ENCODE measurements at regions not wholly inside any gene's neighbourhood (a gene's known extent, or its start where the extent isn't known, plus 50 kb on each side); places are given as distances from the start of the nearest gene placed in this dataset.
"Not testable (repeated sequence)": the region's sequence is repeated elsewhere in the genome, so short reads cannot be mapped to it uniquely, and the experiment has no call there.

DNA sequence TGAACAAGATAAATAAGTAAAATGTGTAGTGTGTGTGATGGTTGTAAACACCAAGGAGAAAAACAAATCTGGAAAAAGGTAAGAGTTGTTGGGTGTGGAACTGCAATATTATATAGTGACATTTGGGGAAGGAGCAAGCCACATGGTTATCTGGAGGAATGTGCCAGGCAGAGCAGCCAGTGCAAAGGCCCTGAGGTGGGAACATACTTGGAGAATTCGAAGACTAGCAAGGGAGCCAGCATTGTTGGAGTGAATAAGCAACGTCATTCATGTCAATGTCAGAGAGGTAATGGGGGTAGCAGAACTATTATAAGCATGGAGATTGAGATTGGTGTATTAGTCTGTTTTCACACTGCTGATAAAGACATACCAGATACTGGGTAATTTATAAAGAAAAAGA, 241.5 kb upstream of the LHX5 start:
- no peak for TF ChIP-seq CTCF (IDR thresholded peaks at IDR 0.05)

GRCh38 chr12:113712481-113712880, 240.8 kb upstream of the LHX5 start:
- TF ChIP-seq CTCF (IDR thresholded peaks at IDR 0.05), result no peak
- no peak overlapping the region for H3K27ac ChIP-seq
- no peak for DNase-seq (ENCODE audit: low spot score)
- H3K4me3 ChIP-seq, result no peak overlapping the region

More for the DNA sequence above, 241.5 kb upstream of the LHX5 start:
- no peak for DNase-seq (ENCODE audit: low spot score)
- no peak overlapping the region for H3K4me3 ChIP-seq
- H3K27ac ChIP-seq, result no peak overlapping the region

DNA sequence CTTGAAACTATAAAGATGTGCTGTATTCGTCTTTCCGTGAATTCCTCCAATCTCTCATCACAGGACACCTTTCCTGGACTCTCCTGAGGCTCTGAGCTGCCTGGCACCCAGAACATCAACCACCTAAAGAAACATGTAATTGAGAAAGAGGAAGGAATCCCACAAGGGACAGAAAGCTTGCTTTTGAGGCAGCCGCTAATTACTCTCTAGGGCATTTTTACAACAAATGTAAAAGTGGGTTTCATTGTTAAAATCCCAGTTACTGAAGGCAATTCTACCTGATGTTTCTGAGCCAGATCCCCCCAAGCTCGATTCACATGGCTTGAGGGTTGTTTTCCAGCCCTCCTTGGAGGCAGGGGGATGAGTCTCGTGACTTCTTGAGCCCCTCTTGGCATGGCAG, 238.5 kb upstream of the LHX5 start:
- Histone ChIP-seq H3K27ac (no peak overlapping the region), H3K4me3 (no peak overlapping the region)
- DNase-seq (ENCODE audit: low spot score), result no peak
- TF ChIP-seq CTCF (IDR thresholded peaks at IDR 0.05), result no peak

DNA sequence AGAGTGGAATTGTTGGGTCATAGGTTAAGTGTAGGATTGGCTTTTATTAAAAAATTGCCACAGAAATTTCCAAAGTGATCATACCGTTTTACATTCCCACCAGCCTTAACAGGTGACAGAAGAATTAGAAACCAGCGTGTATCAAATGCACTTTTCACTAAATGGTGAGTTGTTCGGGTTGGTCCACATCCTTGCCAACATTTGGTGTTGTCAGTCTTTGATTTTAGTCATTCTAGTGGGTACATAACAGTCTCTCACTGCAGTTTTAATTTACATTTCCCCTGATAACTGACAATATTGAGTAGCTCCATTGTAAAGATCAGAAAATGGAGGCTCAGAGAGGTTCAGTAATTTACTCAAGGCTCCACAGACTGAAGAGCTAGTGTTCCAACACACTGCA, 237.8 kb upstream of the LHX5 start:
- no peak for DNase-seq (ENCODE audit: low spot score)
- TF ChIP-seq CTCF (IDR thresholded peaks at IDR 0.05), result no peak
- Histone ChIP-seq H3K27ac (no peak overlapping the region), H3K4me3 (no peak overlapping the region)

DNA sequence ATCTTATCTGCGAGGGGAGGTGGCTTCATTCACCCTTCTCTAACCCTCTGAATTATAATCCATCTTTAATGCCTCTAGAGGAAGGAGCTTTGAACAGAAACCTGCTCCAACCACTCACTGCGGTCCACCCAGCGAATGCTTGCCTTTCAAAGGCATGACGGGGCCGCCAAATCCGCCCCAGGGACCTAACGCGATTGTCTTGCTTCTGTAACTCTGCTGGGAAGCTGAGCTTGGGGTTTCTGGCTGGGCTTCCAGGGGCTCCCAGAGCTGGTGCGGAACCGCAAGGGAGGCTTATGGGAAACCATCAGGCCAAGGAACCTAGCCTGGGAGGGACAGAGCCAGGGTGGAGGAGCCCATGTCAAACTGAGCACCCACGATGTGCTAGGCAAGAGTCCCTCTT, 231.2 kb upstream of the LHX5 start:
- DNase-seq (ENCODE audit: low spot score), result no peak
- no peak for TF ChIP-seq CTCF (IDR thresholded peaks at IDR 0.05)
- Histone ChIP-seq H3K4me3 (no peak overlapping the region), H3K27ac (no peak overlapping the region)

- Histone ChIP-seq H3K27ac (no peak overlapping the region), H3K4me3 (no peak overlapping the region)
- no peak for TF ChIP-seq CTCF (IDR thresholded peaks at IDR 0.05)
- no peak for DNase-seq (ENCODE audit: low spot score)
These were observed 230.6 kb upstream of the LHX5 start for GRCh38 chr12:113702276-113702675.

GRCh38 chr12:113700943-113701342, 229.3 kb upstream of the LHX5 start:
- DNase-seq (ENCODE audit: low spot score), result no peak
- no peak for TF ChIP-seq CTCF (IDR thresholded peaks at IDR 0.05)
- H3K27ac ChIP-seq, result no peak overlapping the region
- H3K4me3 ChIP-seq, result no peak overlapping the region

GRCh38 chr12:113699984-113700383, 228.3 kb upstream of the LHX5 start:
- not testable (repeated sequence) for H3K4me3 ChIP-seq; H3K27ac ChIP-seq; DNase-seq (ENCODE audit: low spot score)

Measured in coronary artery (tissue), 2 donors.